H9 (cell line): ENCODE measurements at regions not wholly inside any gene's neighbourhood (a gene's known extent, or its start where the extent isn't known, plus 50 kb on each side); places are given as distances from the start of the nearest gene placed in this dataset.

ENCODE experiments used
- DNase-seq: peaks from one replicate; pipeline ENCODE4 v3.0.0-alpha.2; 2017
- H2AFZ ChIP-seq: one replicate; pipeline ENCODE4 v1.6.1; 2013; ENCODE audit warnings: mild to moderate bottlenecking, low read length, control low read depth, moderate library complexity
- H2AK5ac ChIP-seq: 2 replicates; pipeline ENCODE4 v1.6.1; 2013; ENCODE audit warnings: low read length, control low read depth, mixed read lengths; ENCODE audit not compliant: insufficient read length
- H2BK120ac ChIP-seq: one replicate; pipeline ENCODE4 v1.6.1; 2013; ENCODE audit warnings: low read depth, mild to moderate bottlenecking, low read length, control low read depth, inconsistent platforms; ENCODE audit not compliant: poor library complexity, severe bottlenecking
- H2BK12ac ChIP-seq: 2 replicates; pipeline ENCODE4 v1.6.1; 2013; ENCODE audit warnings: low read length, control low read depth, mixed read lengths, low read depth; ENCODE audit not compliant: insufficient read length
- H2BK15ac ChIP-seq: 2 replicates; pipeline ENCODE4 v1.6.1; 2013; ENCODE audit warnings: low read depth, low read length, control low read depth
- H2BK20ac ChIP-seq: one replicate; pipeline ENCODE4 v1.6.1; 2013; ENCODE audit warnings: low read depth, mild to moderate bottlenecking, low read length, control low read depth, inconsistent platforms; ENCODE audit not compliant: poor library complexity, severe bottlenecking
- H2BK5ac ChIP-seq: 2 replicates; pipeline ENCODE4 v1.6.1; 2013; ENCODE audit warnings: low read length, control low read depth, mixed read lengths; ENCODE audit not compliant: insufficient read length
- H3K14ac ChIP-seq: 2 replicates; pipeline ENCODE4 v1.6.1; 2013; ENCODE audit warnings: low read length, control low read depth; ENCODE audit not compliant: insufficient read depth
- H3K18ac ChIP-seq: 2 replicates; pipeline ENCODE4 v1.6.1; 2013; ENCODE audit warnings: low read depth, mild to moderate bottlenecking, mixed read lengths, low read length, control low read depth; ENCODE audit not compliant: insufficient read length
- H3K23ac ChIP-seq: 2 replicates; pipeline ENCODE4 v1.6.1; 2013; ENCODE audit warnings: low read length, control low read depth, mixed read lengths, low read depth; ENCODE audit not compliant: insufficient read length
- H3K23me2 ChIP-seq: 2 replicates; pipeline ENCODE4 v1.6.1; 2013; ENCODE audit warnings: low read depth, mild to moderate bottlenecking, mixed read lengths, low read length, control low read depth; ENCODE audit not compliant: insufficient read length, poor library complexity, severe bottlenecking
- H3K27ac ChIP-seq: 2 replicates; pipeline ENCODE4 v1.5.1; 2013; ENCODE audit warnings: low read length, control low read depth, mixed read lengths, low read depth; ENCODE audit not compliant: insufficient read length
- H3K27me3 ChIP-seq: 2 replicates; pipeline ENCODE4 v1.6.1; 2013; ENCODE audit warnings: low read length, control low read depth, inconsistent platforms; ENCODE audit not compliant: insufficient read depth
- H3K4ac ChIP-seq: 2 replicates; pipeline ENCODE4 v1.6.1; 2013; ENCODE audit warnings: low read depth, mild to moderate bottlenecking, control low read depth, inconsistent platforms, low read length, moderate library complexity
- H3K4me1 ChIP-seq: 2 replicates; pipeline ENCODE4 v1.6.1; 2013; ENCODE audit warnings: low read length, control low read depth, inconsistent platforms; ENCODE audit not compliant: insufficient read depth
- H3K4me2 ChIP-seq: 2 replicates; pipeline ENCODE4 v1.6.1; 2013; ENCODE audit warnings: low read length, control low read depth, mixed read lengths; ENCODE audit not compliant: insufficient read length, insufficient read depth
- H3K56ac ChIP-seq: 2 replicates; pipeline ENCODE4 v1.6.1; 2013; ENCODE audit warnings: low read depth, mild to moderate bottlenecking, mixed read lengths, low read length, control low read depth; ENCODE audit not compliant: insufficient read length
- H3K79me1 ChIP-seq: 2 replicates; pipeline ENCODE4 v1.6.1; 2013; ENCODE audit warnings: low read depth, mild to moderate bottlenecking, moderate library complexity, low read length, control low read depth, inconsistent platforms; ENCODE audit not compliant: insufficient read depth, poor library complexity, severe bottlenecking
- H3K79me2 ChIP-seq: 2 replicates; pipeline ENCODE4 v1.6.1; 2013; ENCODE audit warnings: low read length, control low read depth, inconsistent platforms; ENCODE audit not compliant: insufficient read depth
- H3K9ac ChIP-seq: 2 replicates; pipeline ENCODE4 v1.6.1; 2013; ENCODE audit warnings: low read length, control low read depth, mixed read lengths; ENCODE audit not compliant: insufficient read length; ENCODE audit errors: extremely low read depth
- H3K9me3 ChIP-seq: one replicate; pipeline ENCODE4 v1.6.1; 2013; ENCODE audit warnings: low read depth, low read length, inconsistent platforms; ENCODE audit not compliant: control insufficient read depth
- H3T11ph ChIP-seq: one replicate; pipeline ENCODE4 v1.6.1; 2013; ENCODE audit warnings: mild to moderate bottlenecking, low read length, control low read depth, inconsistent platforms
- H4K20me1 ChIP-seq: one replicate; pipeline ENCODE4 v1.6.1; 2013; ENCODE audit not compliant: control insufficient read depth, insufficient read length, insufficient read depth
- H4K5ac ChIP-seq: 2 replicates; pipeline ENCODE4 v1.6.1; 2013; ENCODE audit warnings: low read depth, mild to moderate bottlenecking, mixed read lengths, low read length, control low read depth; ENCODE audit not compliant: insufficient read length
- H4K8ac ChIP-seq: replicated peaks from 2 replicates; pipeline ENCODE4 v1.6.1; 2013; ENCODE audit warnings: low read length, control low read depth, mixed read lengths, low read depth; ENCODE audit not compliant: insufficient read length
- H4K91ac ChIP-seq: 2 replicates; pipeline ENCODE4 v1.6.1; 2013; ENCODE audit warnings: low read depth, mild to moderate bottlenecking, moderate library complexity, mixed read lengths, low read length, control low read depth; ENCODE audit not compliant: insufficient read length
- H3K27ac Mint-ChIP-seq, 3 experiments: 2 replicates in 2 of 3; 3 replicates in 1 of 3; pipeline ENCODE4 v1.8.0; 2020 to 2021; ENCODE audit warnings: mixed read lengths in 3 of 3, mild to moderate bottlenecking in 1 of 3, moderate library complexity in 1 of 3
- H3K27me3 Mint-ChIP-seq: 2 replicates; pipeline ENCODE4 v1.8.0; 2021; ENCODE audit warnings: low read depth, mild to moderate bottlenecking, moderate library complexity, mixed read lengths
- H3K36me3 Mint-ChIP-seq, 3 experiments: 2 replicates in 2 of 3; 3 replicates in 1 of 3; pipeline ENCODE4 v1.8.0; 2020 to 2021; ENCODE audit warnings: low read depth in 3 of 3, mixed read lengths in 3 of 3; ENCODE audit not compliant: insufficient read depth in 1 of 3
- H3K4me1 Mint-ChIP-seq, 2 experiments: 2 replicates each; pipeline ENCODE4 v1.8.0; 2020; ENCODE audit warnings: mixed read lengths in 2 of 2
- H3K4me3 Mint-ChIP-seq, 2 experiments: 2 replicates in 1 of 2; 3 replicates in 1 of 2; pipeline ENCODE4 v1.8.0; 2020 to 2021; ENCODE audit warnings: mild to moderate bottlenecking in 2 of 2, mixed read lengths in 2 of 2, moderate library complexity in 1 of 2
- H3K9me3 Mint-ChIP-seq, 2 experiments: 2 replicates in 1 of 2; 3 replicates in 1 of 2; pipeline ENCODE4 v1.8.0; 2020; ENCODE audit warnings: mild to moderate bottlenecking in 2 of 2, mixed read lengths in 2 of 2, moderate library complexity in 1 of 2
- CTCF ChIP-seq: fragments of 200-600 bp; sonication (generic); conservative IDR thresholded peaks from 3 replicates; pipeline ENCODE4 v1.8.0; 2021; ENCODE audit warnings: antibody characterized with exemption, mild to moderate bottlenecking
- WGBS: extraction: QIAGEN DNeasy Blood & Tissue Kit; methylation state at CpG from one replicate; pipeline ENCODE4 v1.1.7; 2013; ENCODE audit warnings: missing lambda C conversion rate, low lambda C conversion rate, mixed read lengths; ENCODE audit not compliant: insufficient read length; ENCODE audit errors: extremely low coverage; 5-methylcytosine and 5-hydroxymethylcytosine counted together

DNA sequence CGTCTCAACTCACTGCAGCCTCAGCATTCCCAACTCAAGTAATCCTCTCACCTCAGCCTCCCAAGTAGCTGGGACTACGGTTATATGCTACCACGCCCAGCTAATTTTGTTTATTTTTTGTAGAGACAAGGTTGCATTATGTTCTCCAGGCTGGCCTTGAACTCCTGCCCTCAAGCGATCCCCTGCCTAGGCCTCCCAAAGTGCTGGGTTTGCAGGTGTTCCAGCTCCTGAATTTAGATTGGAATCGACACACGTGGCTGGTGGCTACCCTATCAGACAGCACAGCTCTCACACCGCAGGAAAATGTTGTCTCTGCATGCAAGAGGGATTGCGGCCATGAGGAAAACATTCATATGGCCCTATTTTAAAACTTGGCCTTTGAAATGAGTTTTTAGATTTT is 76.7 kb upstream of the GALNT2 start:
- no peak overlapping the region for H3K14ac ChIP-seq
- no peaks in the 10 kb centered on the region for H3K4me1 ChIP-seq
- no peak for DNase-seq
- H3K18ac ChIP-seq = no peak overlapping the region
- no peak overlapping the region for H2AK5ac ChIP-seq
- WGBS = no CpG with 5 or more reads among the region's 8 CpGs
- H3T11ph ChIP-seq = no peak overlapping the region
- TF ChIP-seq CTCF = no peak
- Mint-ChIP-seq H3K4me1 (no peaks in the 10 kb centered on the region), H3K36me3 (no peaks in the 10 kb centered on the region), H3K9me3 (no peaks in the 10 kb centered on the region), H3K4me3 (no peak overlapping the region), H3K27ac (no peak overlapping the region), H3K27me3 (no peaks in the 10 kb centered on the region)
- no peak overlapping the region for H3K27ac ChIP-seq
- no peaks in the 10 kb centered on the region for H3K9me3 ChIP-seq
- no peak overlapping the region for H2BK5ac ChIP-seq
- H3K56ac ChIP-seq = no peak overlapping the region
- H2BK120ac ChIP-seq = no peak overlapping the region
- no peaks in the 10 kb centered on the region for H3K79me2 ChIP-seq
- H2BK15ac ChIP-seq = no peak overlapping the region
- no peaks in the 10 kb centered on the region for H3K23me2 ChIP-seq
- no peak overlapping the region for H3K23ac ChIP-seq
- no peak overlapping the region for H2AFZ ChIP-seq
- H4K91ac ChIP-seq = no peak overlapping the region
- no peak overlapping the region for H3K4me2 ChIP-seq
- no peaks in the 10 kb centered on the region for H4K20me1 ChIP-seq
- H3K27me3 ChIP-seq = no peaks in the 10 kb centered on the region
- H3K79me1 ChIP-seq = no peaks in the 10 kb centered on the region
- H3K4ac ChIP-seq = no peak overlapping the region
- no peak overlapping the region for H2BK20ac ChIP-seq
- no peak overlapping the region for H4K8ac ChIP-seq
- no peak overlapping the region for H3K9ac ChIP-seq
- no peak overlapping the region for H2BK12ac ChIP-seq
- H4K5ac ChIP-seq = no peak overlapping the region
